K562 (cell line): ENCODE measurements at regions not wholly inside any gene's neighbourhood (a gene's known extent, or its start where the extent isn't known, plus 50 kb on each side); places are given as distances from the start of the nearest gene placed in this dataset.

Experiments
- CTCF ChIP-seq, 3 experiments: IDR thresholded peaks in 2 of 3; conservative IDR thresholded peaks in 1 of 3; 2 replicates each; pipeline ENCODE4 v1.5.1; 2011 to 2012; ENCODE audit warnings: low read length in 3 of 3, mild to moderate bottlenecking in 3 of 3, control low read depth in 2 of 3, improper control_type of control experiment in 1 of 3, inconsistent platforms in 1 of 3, low read depth in 1 of 3, mixed read lengths in 1 of 3, moderate library complexity in 1 of 3; ENCODE audit not compliant: insufficient read depth in 2 of 3
- FOXM1 ChIP-seq, 2 experiments: fragments of 450-650 bp in 1 of 2; sonication (generic) in 1 of 2; formaldehyde crosslinking in 1 of 2; IDR thresholded peaks; 2 replicates each; pipeline versions ENCODE4 v1.6.1 to v1.9.0; 2017 to 2022; ENCODE audit warnings: low read depth in 2 of 2, mild to moderate bottlenecking in 2 of 2, missing genetic modification reagents in 1 of 2, moderate library complexity in 1 of 2
- HCFC1 ChIP-seq: IDR thresholded peaks from 2 replicates; pipeline ENCODE4 v1.6.1; 2012; ENCODE audit warnings: low read depth, low read length, improper control_type of control experiment

GRCh38 chr9:74282526-74283253 lies 214.4 kb upstream of the RORB start:
- no peak for TF ChIP-seq HCFC1
- TF ChIP-seq CTCF (IDR thresholded peaks at IDR 0.05 in 2 of 3, conservative IDR thresholded peaks at IDR 0.05 in 1 of 3; ENCODE audit: insufficient read depth in 2 of 3, low read depth in 1 of 3, low read length in 3 of 3): no peak
- no peak for TF ChIP-seq FOXM1 (IDR thresholded peaks at IDR 0.05; ENCODE audit: low read depth)
- no peak for TF ChIP-seq FOXM1 (CRISPR knock-in tag; IDR thresholded peaks at IDR 0.05; ENCODE audit: low read depth)
